ENCODE measurements at regions not wholly inside any gene's neighbourhood (a gene's known extent, or its start where the extent isn't known, plus 50 kb on each side); places are given as distances from the start of the nearest gene placed in this dataset.

- no peaks in the 10 kb centered on the region for H3K9me3 Mint-ChIP-seq
- H3K27me3 Mint-ChIP-seq (ENCODE audit: low read depth), result peaks cover 60% of the 10 kb centered on the region
- peak overlapping the region; percentile 56 for H3K4me3 Mint-ChIP-seq
- peak; percentile 69 for DNase-seq (ENCODE audit: low read depth, low spot score)
- H3K27ac Mint-ChIP-seq (ENCODE audit: unreplicated experiment), result no peak overlapping the region
- H3K36me3 Mint-ChIP-seq (ENCODE audit: low read depth), result no peaks in the 10 kb centered on the region
- H3K4me1 Mint-ChIP-seq, result peaks cover 12% of the 10 kb centered on the region
- peak; percentile 94 for TF ChIP-seq CTCF (conservative IDR thresholded peaks at IDR 0.05)
These were observed 128.5 kb upstream of the ARX start for GRCh38 chrX:25144043-25144940.

GRCh38 chrX:25143596-25143995 lies 127.8 kb upstream of the ARX start:
- peaks cover 12% of the 10 kb centered on the region for H3K4me1 Mint-ChIP-seq
- no peaks in the 10 kb centered on the region for H3K9me3 Mint-ChIP-seq
- no peak for TF ChIP-seq CTCF (conservative IDR thresholded peaks at IDR 0.05)
- DNase-seq (ENCODE audit: low read depth, low spot score), result no peak
- no peak overlapping the region for H3K4me3 Mint-ChIP-seq
- H3K36me3 Mint-ChIP-seq (ENCODE audit: low read depth), result no peaks in the 10 kb centered on the region
- peaks cover 59% of the 10 kb centered on the region for H3K27me3 Mint-ChIP-seq (ENCODE audit: low read depth)
- H3K27ac Mint-ChIP-seq (ENCODE audit: unreplicated experiment), result no peak overlapping the region

GRCh38 chrX:25141684-25142083 lies 125.9 kb upstream of the ARX start:
- no peak for TF ChIP-seq CTCF (conservative IDR thresholded peaks at IDR 0.05)
- no peaks in the 10 kb centered on the region for H3K9me3 Mint-ChIP-seq
- no peak overlapping the region for H3K27ac Mint-ChIP-seq (ENCODE audit: unreplicated experiment)

GRCh38 chrX:25131055-25131454 lies 115.3 kb upstream of the ARX start:
- Mint-ChIP-seq H3K36me3 (ENCODE audit: low read depth) (no peaks in the 10 kb centered on the region), H3K27me3 (ENCODE audit: low read depth) (no peaks in the 10 kb centered on the region), H3K4me3 (no peak overlapping the region), H3K4me1 (no peaks in the 10 kb centered on the region), H3K9me3 (peaks cover 2% of the 10 kb centered on the region), H3K27ac (ENCODE audit: unreplicated experiment) (no peak overlapping the region)
- no peak for DNase-seq (ENCODE audit: low read depth, low spot score)
- TF ChIP-seq CTCF (conservative IDR thresholded peaks at IDR 0.05), result no peak

More at GRCh38 chrX:25141684-25142083, 125.9 kb upstream of the ARX start:
- H3K27me3 Mint-ChIP-seq (ENCODE audit: low read depth), result peaks cover 53% of the 10 kb centered on the region
- H3K36me3 Mint-ChIP-seq (ENCODE audit: low read depth), result no peaks in the 10 kb centered on the region
- peaks cover 12% of the 10 kb centered on the region for H3K4me1 Mint-ChIP-seq
- H3K4me3 Mint-ChIP-seq, result no peak overlapping the region
- DNase-seq (ENCODE audit: low read depth, low spot score), result no peak

- H3K27ac Mint-ChIP-seq (ENCODE audit: unreplicated experiment), result no peak overlapping the region
- peaks cover 2% of the 10 kb centered on the region for H3K9me3 Mint-ChIP-seq
- H3K36me3 Mint-ChIP-seq (ENCODE audit: low read depth), result no peaks in the 10 kb centered on the region
- no peak for DNase-seq (ENCODE audit: low read depth, low spot score)
- TF ChIP-seq CTCF (conservative IDR thresholded peaks at IDR 0.05), result no peak
- no peaks in the 10 kb centered on the region for H3K27me3 Mint-ChIP-seq (ENCODE audit: low read depth)
- H3K4me3 Mint-ChIP-seq, result no peak overlapping the region
- H3K4me1 Mint-ChIP-seq, result no peaks in the 10 kb centered on the region
These were observed 114.9 kb upstream of the ARX start for GRCh38 chrX:25130619-25131018.

Data from neural crest cell (in vitro differentiated cells).